ENCODE measurements at regions not wholly inside any gene's neighbourhood (a gene's known extent, or its start where the extent isn't known, plus 50 kb on each side); places are given as distances from the start of the nearest gene placed in this dataset.

DNA sequence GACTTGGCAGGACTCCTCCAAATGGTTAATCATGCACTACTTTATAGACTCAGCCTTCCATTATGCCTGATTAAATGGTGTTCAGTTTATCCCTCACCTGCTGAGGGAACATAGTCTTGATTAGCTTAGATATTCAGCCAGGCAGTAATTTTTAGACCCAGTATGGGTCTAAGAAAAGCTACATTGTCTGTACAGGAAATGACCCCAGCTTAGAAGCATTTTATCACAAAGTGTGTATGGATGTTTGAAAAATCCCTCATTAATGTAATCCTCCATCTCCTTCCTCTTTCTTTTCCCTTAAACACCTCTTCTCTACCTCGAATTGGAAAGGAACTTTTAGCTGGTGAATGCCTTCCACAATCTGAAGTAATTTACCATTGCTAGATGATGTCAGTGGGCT is 252.2 kb upstream of the BMP2 start:
- no peaks in the 10 kb centered on the region for H3K9me3 Mint-ChIP-seq
- no peaks in the 10 kb centered on the region for H3K36me3 Mint-ChIP-seq
- ATAC-seq (no peak), DNase-seq (ENCODE audit: low spot score) (no peak)
- POLR2A ChIA-PET: no interaction called here
- TF ChIP-seq ESRRA (CRISPR knock-in tag; IDR thresholded peaks at IDR 0.05; ENCODE audit: borderline replicate concordance): no peak
- TF ChIP-seq AR (CRISPR knock-in tag; IDR thresholded peaks at IDR 0.05): no peak
- TF ChIP-seq FOXP1 (CRISPR knock-in tag; IDR thresholded peaks at IDR 0.05; ENCODE audit: borderline replicate concordance): no peak
- no peak for TF ChIP-seq GRHL2 (CRISPR knock-in tag; IDR thresholded peaks at IDR 0.05; ENCODE audit: insufficient replicate concordance, severe bottlenecking)
- no peak for TF ChIP-seq GTF2I (CRISPR knock-in tag; conservative IDR thresholded peaks at IDR 0.05)
- no peak for TF ChIP-seq ZBTB21 (CRISPR knock-in tag; IDR thresholded peaks at IDR 0.05; ENCODE audit: borderline replicate concordance)
- TF ChIP-seq JUN (CRISPR knock-in tag; IDR thresholded peaks at IDR 0.05): no peak
- TF ChIP-seq, protein P1, sequence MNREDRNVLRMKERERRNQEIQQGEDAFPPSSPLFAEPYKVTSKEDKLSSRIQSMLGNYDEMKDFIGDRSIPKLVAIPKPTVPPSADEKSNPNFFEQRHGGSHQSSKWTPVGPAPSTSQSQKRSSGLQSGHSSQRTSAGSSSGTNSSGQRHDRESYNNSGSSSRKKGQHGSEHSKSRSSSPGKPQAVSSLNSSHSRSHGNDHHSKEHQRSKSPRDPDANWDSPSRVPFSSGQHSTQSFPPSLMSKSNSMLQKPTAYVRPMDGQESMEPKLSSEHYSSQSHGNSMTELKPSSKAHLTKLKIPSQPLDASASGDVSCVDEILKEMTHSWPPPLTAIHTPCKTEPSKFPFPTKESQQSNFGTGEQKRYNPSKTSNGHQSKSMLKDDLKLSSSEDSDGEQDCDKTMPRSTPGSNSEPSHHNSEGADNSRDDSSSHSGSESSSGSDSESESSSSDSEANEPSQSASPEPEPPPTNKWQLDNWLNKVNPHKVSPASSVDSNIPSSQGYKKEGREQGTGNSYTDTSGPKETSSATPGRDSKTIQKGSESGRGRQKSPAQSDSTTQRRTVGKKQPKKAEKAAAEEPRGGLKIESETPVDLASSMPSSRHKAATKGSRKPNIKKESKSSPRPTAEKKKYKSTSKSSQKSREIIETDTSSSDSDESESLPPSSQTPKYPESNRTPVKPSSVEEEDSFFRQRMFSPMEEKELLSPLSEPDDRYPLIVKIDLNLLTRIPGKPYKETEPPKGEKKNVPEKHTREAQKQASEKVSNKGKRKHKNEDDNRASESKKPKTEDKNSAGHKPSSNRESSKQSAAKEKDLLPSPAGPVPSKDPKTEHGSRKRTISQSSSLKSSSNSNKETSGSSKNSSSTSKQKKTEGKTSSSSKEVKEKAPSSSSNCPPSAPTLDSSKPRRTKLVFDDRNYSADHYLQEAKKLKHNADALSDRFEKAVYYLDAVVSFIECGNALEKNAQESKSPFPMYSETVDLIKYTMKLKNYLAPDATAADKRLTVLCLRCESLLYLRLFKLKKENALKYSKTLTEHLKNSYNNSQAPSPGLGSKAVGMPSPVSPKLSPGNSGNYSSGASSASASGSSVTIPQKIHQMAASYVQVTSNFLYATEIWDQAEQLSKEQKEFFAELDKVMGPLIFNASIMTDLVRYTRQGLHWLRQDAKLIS (CRISPR knock-in tag; IDR thresholded peaks at IDR 0.05; ENCODE audit: borderline replicate concordance): no peak
- TF ChIP-seq ZNF671 (CRISPR knock-in tag; IDR thresholded peaks at IDR 0.05): no peak
- TF ChIP-seq ATF3 (CRISPR knock-in tag; conservative IDR thresholded peaks at IDR 0.05): no peak
- TF ChIP-seq OVOL2 (CRISPR knock-in tag; IDR thresholded peaks at IDR 0.05; ENCODE audit: borderline replicate concordance): no peak
- TF ChIP-seq ELF4 (CRISPR knock-in tag; IDR thresholded peaks at IDR 0.05; ENCODE audit: low read depth): no peak
- TF ChIP-seq NR3C1 (CRISPR knock-in tag; conservative IDR thresholded peaks at IDR 0.05; ENCODE audit: low read depth): no peak
- TF ChIP-seq TEAD4 (CRISPR knock-in tag; IDR thresholded peaks at IDR 0.05): no peak
- no peaks in the 10 kb centered on the region for H3K27me3 Mint-ChIP-seq (ENCODE audit: low read depth)
- no peak overlapping the region for H3K4me3 Mint-ChIP-seq
- H3K4me1 Mint-ChIP-seq: no peaks in the 10 kb centered on the region
- CTCF ChIA-PET: interaction anchor here (0.9 to 2.3 kb wide), 2 partner anchors 11 to 133 kb away, joined by 4 to 10 read pairs; no protein-coding TSS in a partner anchor
- no peak overlapping the region for H3K27ac Mint-ChIP-seq

GRCh38 chr20:6513599-6513998 is 253.9 kb upstream of the BMP2 start:
- H3K9me3 Mint-ChIP-seq: peaks cover 7% of the 10 kb centered on the region; the same call in 1 of the 2 replicates
- H3K4me3 Mint-ChIP-seq: no peak overlapping the region
- no peaks in the 10 kb centered on the region for H3K27me3 Mint-ChIP-seq (ENCODE audit: low read depth)

More at GRCh38 chr20:6513599-6513998, 253.9 kb upstream of the BMP2 start:
- CTCF ChIA-PET: no interaction called here
- POLR2A ChIA-PET: no interaction called here
- TF ChIP-seq FOXP1 (CRISPR knock-in tag; IDR thresholded peaks at IDR 0.05; ENCODE audit: borderline replicate concordance): no peak
- no peak for TF ChIP-seq ZNF317 (CRISPR knock-in tag; IDR thresholded peaks at IDR 0.05; ENCODE audit: borderline replicate concordance, low read depth)
- TF ChIP-seq, protein P2, sequence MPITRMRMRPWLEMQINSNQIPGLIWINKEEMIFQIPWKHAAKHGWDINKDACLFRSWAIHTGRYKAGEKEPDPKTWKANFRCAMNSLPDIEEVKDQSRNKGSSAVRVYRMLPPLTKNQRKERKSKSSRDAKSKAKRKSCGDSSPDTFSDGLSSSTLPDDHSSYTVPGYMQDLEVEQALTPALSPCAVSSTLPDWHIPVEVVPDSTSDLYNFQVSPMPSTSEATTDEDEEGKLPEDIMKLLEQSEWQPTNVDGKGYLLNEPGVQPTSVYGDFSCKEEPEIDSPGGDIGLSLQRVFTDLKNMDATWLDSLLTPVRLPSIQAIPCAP (CRISPR knock-in tag; IDR thresholded peaks at IDR 0.05): no peak
- no peak for TF ChIP-seq MXD4 (CRISPR knock-in tag; IDR thresholded peaks at IDR 0.05; ENCODE audit: borderline replicate concordance)
- TF ChIP-seq TCF7 (CRISPR knock-in tag; IDR thresholded peaks at IDR 0.05; ENCODE audit: low read depth): no peak
- TF ChIP-seq CDX4 (CRISPR knock-in tag; IDR thresholded peaks at IDR 0.05; ENCODE audit: borderline replicate concordance): no peak
- no peak for TF ChIP-seq CBFB (CRISPR knock-in tag; IDR thresholded peaks at IDR 0.05; ENCODE audit: low read depth)
- no peak for ATAC-seq
- Mint-ChIP-seq H3K27ac (no peak overlapping the region), H3K36me3 (no peaks in the 10 kb centered on the region), H3K4me1 (no peaks in the 10 kb centered on the region)
- no peak for DNase-seq (ENCODE audit: low spot score)
